SK-N-SH treated with all-trans-retinoic acid at 6 μM for 48 hours (cell line): ENCODE measurements at regions not wholly inside any gene's neighbourhood (a gene's known extent, or its start where the extent isn't known, plus 50 kb on each side); places are given as distances from the start of the nearest gene placed in this dataset.

Source experiments
- ARNTL ChIP-seq: fragments of 450-650 bp; formaldehyde crosslinking; IDR thresholded peaks from 2 replicates; pipeline ENCODE4 v1.5.0; 2020; ENCODE audit warnings: low read depth, mild to moderate bottlenecking, moderate library complexity, borderline replicate concordance
- CREB5 ChIP-seq: fragments of 250-450 bp; sonication (Bioruptor Pico); IDR thresholded peaks from 2 replicates; pipeline ENCODE4 v1.5.1; 2020; ENCODE audit warnings: low read depth, mild to moderate bottlenecking, moderate library complexity
- CSRNP3 ChIP-seq: fragments of 250-450 bp; sonication (Bioruptor Pico); IDR thresholded peaks from 2 replicates; pipeline ENCODE4 v1.5.1; 2021; ENCODE audit warnings: mild to moderate bottlenecking, moderate library complexity
- OSR1 ChIP-seq: fragments of 250-450 bp; sonication (Bioruptor Pico); IDR thresholded peaks from 2 replicates; pipeline ENCODE4 v1.8.0; 2022; ENCODE audit warnings: moderate library complexity, mild to moderate bottlenecking, inconsistent platforms
- PPARA ChIP-seq: fragments of 250-450 bp; sonication (Bioruptor Pico); IDR thresholded peaks from 2 replicates; pipeline ENCODE4 v1.5.0; 2020; ENCODE audit warnings: mild to moderate bottlenecking, borderline replicate concordance
- RARB ChIP-seq: fragments of 250-450 bp; sonication (Bioruptor Pico); IDR thresholded peaks from 2 replicates; pipeline ENCODE4 v1.8.0; 2021; ENCODE audit warnings: mild to moderate bottlenecking, moderate library complexity
- ZFP3 ChIP-seq: fragments of 250-450 bp; sonication (Bioruptor Pico); IDR thresholded peaks from 2 replicates; pipeline ENCODE4 v1.5.0; 2020; ENCODE audit warnings: mild to moderate bottlenecking, moderate library complexity
- ZFP30 ChIP-seq: fragments of 450-650 bp; formaldehyde crosslinking; IDR thresholded peaks from 2 replicates; pipeline ENCODE4 v1.5.0; 2022; ENCODE audit warnings: mild to moderate bottlenecking, moderate library complexity
- ZNF565 ChIP-seq: fragments of 450-650 bp; formaldehyde crosslinking; conservative IDR thresholded peaks from 2 replicates; pipeline ENCODE4 v1.5.0; 2020; ENCODE audit warnings: low read depth, mild to moderate bottlenecking, moderate library complexity
- ZNF70 ChIP-seq: fragments of 450-650 bp; formaldehyde crosslinking; IDR thresholded peaks from 2 replicates; pipeline ENCODE4 v1.5.0; 2020; ENCODE audit warnings: mild to moderate bottlenecking, moderate library complexity
- ZNF8 ChIP-seq: fragments of 450-650 bp; formaldehyde crosslinking; IDR thresholded peaks from 2 replicates; pipeline ENCODE4 v1.5.0; 2020; ENCODE audit warnings: mild to moderate bottlenecking, moderate library complexity
- TF ChIP-seq, protein P1 (sequence below): fragments of 250-450 bp; sonication (Bioruptor Pico); IDR thresholded peaks from 2 replicates; pipeline ENCODE4 v1.5.0; 2020; ENCODE audit warnings: mild to moderate bottlenecking, moderate library complexity
- TF ChIP-seq, protein P2 (sequence below): fragments of 250-450 bp; sonication (Bioruptor Pico); IDR thresholded peaks from 2 replicates; pipeline ENCODE4 v1.8.0; 2020; ENCODE audit warnings: mild to moderate bottlenecking, moderate library complexity, borderline replicate concordance

DNA sequence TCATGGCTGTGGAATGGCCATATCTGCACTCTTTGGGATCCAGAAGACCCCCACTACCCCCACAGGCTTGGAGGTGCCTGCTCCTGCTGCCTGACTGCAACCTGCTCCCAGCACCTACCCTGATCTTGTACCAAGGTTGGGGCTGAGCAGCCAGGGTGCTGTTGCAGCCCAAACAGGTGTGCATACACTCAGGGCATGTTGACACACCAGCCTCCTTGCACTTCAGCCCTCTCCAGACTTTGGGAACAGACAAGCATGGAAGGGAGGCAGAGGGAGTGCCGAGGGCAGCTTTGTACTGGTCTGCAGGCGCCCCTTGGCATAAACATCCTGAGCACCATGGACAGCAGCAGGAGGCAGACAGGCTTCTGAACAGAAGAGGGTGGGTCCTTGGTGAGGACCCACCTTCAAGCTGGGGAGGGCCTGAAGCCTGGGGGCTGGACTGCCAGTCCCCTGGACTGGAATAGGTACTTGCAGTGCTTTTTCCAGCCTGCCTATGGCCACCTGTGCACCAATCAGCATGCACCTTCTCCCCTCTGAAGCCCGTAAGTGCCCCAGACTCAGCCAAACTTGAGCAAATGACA, 1675.8 kb downstream of the HACE1 start:
- TF ChIP-seq, protein P1, sequence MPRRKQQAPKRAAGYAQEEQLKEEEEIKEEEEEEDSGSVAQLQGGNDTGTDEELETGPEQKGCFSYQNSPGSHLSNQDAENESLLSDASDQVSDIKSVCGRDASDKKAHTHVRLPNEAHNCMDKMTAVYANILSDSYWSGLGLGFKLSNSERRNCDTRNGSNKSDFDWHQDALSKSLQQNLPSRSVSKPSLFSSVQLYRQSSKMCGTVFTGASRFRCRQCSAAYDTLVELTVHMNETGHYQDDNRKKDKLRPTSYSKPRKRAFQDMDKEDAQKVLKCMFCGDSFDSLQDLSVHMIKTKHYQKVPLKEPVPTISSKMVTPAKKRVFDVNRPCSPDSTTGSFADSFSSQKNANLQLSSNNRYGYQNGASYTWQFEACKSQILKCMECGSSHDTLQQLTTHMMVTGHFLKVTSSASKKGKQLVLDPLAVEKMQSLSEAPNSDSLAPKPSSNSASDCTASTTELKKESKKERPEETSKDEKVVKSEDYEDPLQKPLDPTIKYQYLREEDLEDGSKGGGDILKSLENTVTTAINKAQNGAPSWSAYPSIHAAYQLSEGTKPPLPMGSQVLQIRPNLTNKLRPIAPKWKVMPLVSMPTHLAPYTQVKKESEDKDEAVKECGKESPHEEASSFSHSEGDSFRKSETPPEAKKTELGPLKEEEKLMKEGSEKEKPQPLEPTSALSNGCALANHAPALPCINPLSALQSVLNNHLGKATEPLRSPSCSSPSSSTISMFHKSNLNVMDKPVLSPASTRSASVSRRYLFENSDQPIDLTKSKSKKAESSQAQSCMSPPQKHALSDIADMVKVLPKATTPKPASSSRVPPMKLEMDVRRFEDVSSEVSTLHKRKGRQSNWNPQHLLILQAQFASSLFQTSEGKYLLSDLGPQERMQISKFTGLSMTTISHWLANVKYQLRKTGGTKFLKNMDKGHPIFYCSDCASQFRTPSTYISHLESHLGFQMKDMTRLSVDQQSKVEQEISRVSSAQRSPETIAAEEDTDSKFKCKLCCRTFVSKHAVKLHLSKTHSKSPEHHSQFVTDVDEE: no peak
- no peak for TF ChIP-seq ZNF565 (CRISPR knock-in tag)
- no peak for TF ChIP-seq ARNTL
- TF ChIP-seq ZFP3 (CRISPR knock-in tag): no peak
- no peak for TF ChIP-seq CSRNP3
- no peak for TF ChIP-seq ZFP30 (CRISPR knock-in tag)
- no peak for TF ChIP-seq ZNF8 (CRISPR knock-in tag)
- TF ChIP-seq CREB5 (CRISPR knock-in tag): no peak
- TF ChIP-seq PPARA: no peak
- TF ChIP-seq ZNF70 (CRISPR knock-in tag): no peak
- TF ChIP-seq OSR1: no peak
- TF ChIP-seq, protein P2, sequence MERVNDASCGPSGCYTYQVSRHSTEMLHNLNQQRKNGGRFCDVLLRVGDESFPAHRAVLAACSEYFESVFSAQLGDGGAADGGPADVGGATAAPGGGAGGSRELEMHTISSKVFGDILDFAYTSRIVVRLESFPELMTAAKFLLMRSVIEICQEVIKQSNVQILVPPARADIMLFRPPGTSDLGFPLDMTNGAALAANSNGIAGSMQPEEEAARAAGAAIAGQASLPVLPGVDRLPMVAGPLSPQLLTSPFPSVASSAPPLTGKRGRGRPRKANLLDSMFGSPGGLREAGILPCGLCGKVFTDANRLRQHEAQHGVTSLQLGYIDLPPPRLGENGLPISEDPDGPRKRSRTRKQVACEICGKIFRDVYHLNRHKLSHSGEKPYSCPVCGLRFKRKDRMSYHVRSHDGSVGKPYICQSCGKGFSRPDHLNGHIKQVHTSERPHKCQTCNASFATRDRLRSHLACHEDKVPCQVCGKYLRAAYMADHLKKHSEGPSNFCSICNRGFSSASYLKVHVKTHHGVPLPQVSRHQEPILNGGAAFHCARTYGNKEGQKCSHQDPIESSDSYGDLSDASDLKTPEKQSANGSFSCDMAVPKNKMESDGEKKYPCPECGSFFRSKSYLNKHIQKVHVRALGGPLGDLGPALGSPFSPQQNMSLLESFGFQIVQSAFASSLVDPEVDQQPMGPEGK (CRISPR knock-in tag): no peak
- no peak for TF ChIP-seq RARB (CRISPR knock-in tag)
